Testis (tissue), 2 donors: ENCODE measurements at regions not wholly inside any gene's neighbourhood (a gene's known extent, or its start where the extent isn't known, plus 50 kb on each side); places are given as distances from the start of the nearest gene placed in this dataset.

Experiments used
- DNase-seq: peaks from one replicate; pipeline ENCODE4 v3.0.0-alpha.2; 2019
- H3K27ac ChIP-seq, 2 donors: fragments of 200-600 bp; sonication (generic); one replicate each; pipeline ENCODE4 v1.5.1; 2019
- H3K27me3 ChIP-seq: fragments of 200-600 bp; sonication (generic); one replicate; pipeline ENCODE4 v1.5.1; 2019
- H3K36me3 ChIP-seq: fragments of 200-600 bp; sonication (generic); one replicate; pipeline ENCODE4 v1.5.1; 2017; ENCODE audit warnings: low read depth; ENCODE audit errors: missing control alignments
- H3K4me1 ChIP-seq: fragments of 200-600 bp; sonication (generic); one replicate; pipeline ENCODE4 v1.5.1; 2019
- H3K4me3 ChIP-seq, 2 donors: fragments of 200-600 bp; sonication (generic); one replicate each; pipeline ENCODE4 v1.5.1; 2017 to 2019
- H3K9me3 ChIP-seq: fragments of 200-600 bp; sonication (generic); one replicate; pipeline ENCODE4 v1.5.1; 2017
- CTCF ChIP-seq, 3 experiments: fragments of 450-650 bp in 2 of 3; fragments of 200-600 bp in 1 of 3; sonication (generic) in 1 of 3; IDR thresholded peaks; one replicate each; pipeline ENCODE4 v1.5.1; 2016 to 2019; ENCODE audit warnings: antibody characterized with exemption in 3 of 3, mild to moderate bottlenecking in 2 of 3, moderate library complexity in 1 of 3
- POLR2A ChIP-seq: fragments of 450-650 bp; IDR thresholded peaks from one replicate; pipeline ENCODE4 v1.6.1; 2017; ENCODE audit warnings: antibody characterized with exemption, mild to moderate bottlenecking, moderate library complexity
- WGBS, 2 donors: methylation state at CpG; one replicate each; pipeline ENCODE4 v1.1.5; 2018; 5-methylcytosine and 5-hydroxymethylcytosine counted together
- intact Hi-C: fragments of 100-400 bp; cut with DNase I; formaldehyde crosslinking; loops from one replicate; pipeline ENCODE4 v1.15.1; 2023; ENCODE audit warnings: low total_unique reads

DNA sequence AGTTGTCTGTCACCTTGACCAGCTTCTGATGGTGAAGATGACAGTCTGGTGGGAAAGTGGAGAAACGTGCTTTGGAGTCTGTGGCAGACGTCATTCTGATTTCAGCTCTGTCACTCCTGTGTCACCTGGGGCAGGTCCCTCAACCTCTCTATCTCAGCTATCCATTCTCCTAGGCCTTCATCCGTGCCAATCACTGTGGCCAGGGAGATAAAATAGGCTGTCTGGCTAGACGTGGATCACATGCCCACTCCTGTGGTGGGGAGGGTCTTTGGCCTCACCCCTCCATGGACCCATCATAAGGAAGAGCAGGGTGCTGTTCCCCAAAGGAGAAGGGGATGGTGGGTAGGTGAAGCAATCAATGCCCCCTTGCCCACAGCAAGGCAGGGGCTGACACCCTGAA is 140.3 kb downstream of the ACTL8 start:
- Histone ChIP-seq H3K4me3 (no peak overlapping the region), H3K9me3 (no peaks in the 10 kb centered on the region), H3K27me3 (no peaks in the 10 kb centered on the region), H3K36me3 (no peaks in the 10 kb centered on the region), H3K27ac (no peak overlapping the region), H3K4me1 (no peaks in the 10 kb centered on the region)
- TF ChIP-seq POLR2A (no peak), CTCF (IDR thresholded peaks at IDR 0.05) (no peak)
- intact Hi-C loops: no loop called here
- WGBS, 2 donors: 75 to 80% methylated on average over 4 of the region's 4 CpGs
- DNase-seq: no peak

DNA sequence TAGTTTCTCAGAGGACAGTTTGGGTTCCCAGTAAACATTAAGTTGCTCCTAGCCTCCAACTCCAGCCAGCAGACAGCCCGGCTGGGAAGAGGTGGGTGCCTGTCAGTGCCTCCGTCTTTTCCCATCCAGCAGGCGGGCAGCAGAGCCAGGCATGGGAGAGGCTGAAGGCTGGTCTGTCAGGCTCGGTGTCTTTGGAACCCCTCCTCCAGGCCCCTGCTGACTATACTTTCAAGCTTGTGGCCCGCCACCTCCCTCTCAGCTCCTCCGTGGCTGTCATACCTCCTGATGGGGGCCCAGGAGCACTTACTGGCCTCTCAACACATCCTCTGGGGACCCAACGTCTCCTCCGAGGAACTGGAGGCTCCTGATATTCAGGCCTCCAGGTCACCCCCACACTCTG is 140.9 kb downstream of the ACTL8 start:
- Histone ChIP-seq H3K4me1 (no peaks in the 10 kb centered on the region), H3K27ac (no peak overlapping the region), H3K9me3 (no peaks in the 10 kb centered on the region), H3K27me3 (no peaks in the 10 kb centered on the region), H3K36me3 (no peaks in the 10 kb centered on the region), H3K4me3 (no peak overlapping the region)
- TF ChIP-seq POLR2A: no peak
- TF ChIP-seq CTCF (IDR thresholded peaks at IDR 0.05): no peak
- WGBS, 2 donors: 84 to 86% methylated on average over 7 to 8 of the region's 8 CpGs
- intact Hi-C loops: no loop called here
- DNase-seq: no peak

- Histone ChIP-seq H3K9me3 (no peaks in the 10 kb centered on the region), H3K4me3 (no peak overlapping the region), H3K36me3 (no peaks in the 10 kb centered on the region), H3K4me1 (no peaks in the 10 kb centered on the region), H3K27me3 (no peaks in the 10 kb centered on the region), H3K27ac (no peak overlapping the region)
- WGBS, 2 donors: 62 to 71% methylated on average over 5 of the region's 5 CpGs
- TF ChIP-seq CTCF (IDR thresholded peaks at IDR 0.05): no peak
- no peak for TF ChIP-seq POLR2A
- intact Hi-C loops: no loop called here
- DNase-seq: no peak
Measured at GRCh38 chr1:17903386-17903785, 148.3 kb downstream of the ACTL8 start.

DNA sequence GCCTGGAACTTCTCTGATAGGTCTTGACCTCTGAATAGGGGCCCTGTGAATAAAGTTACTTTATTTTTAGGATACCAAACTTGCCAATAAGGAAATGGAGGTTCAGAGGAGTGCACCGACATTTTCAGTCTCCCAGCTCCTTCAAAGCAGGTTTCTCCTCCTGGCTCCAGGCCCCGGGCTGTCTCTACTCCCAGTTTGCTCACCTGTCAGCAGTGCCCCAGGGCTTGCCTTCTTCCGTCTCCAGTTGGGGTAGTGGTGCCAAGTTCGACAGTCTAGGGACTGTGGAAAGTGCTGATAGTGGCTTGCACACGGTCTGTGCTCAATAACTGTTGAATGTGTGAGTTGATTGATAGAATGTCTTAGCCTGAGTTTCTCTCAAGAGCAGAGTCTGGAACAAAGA is 149.2 kb downstream of the ACTL8 start:
- TF ChIP-seq CTCF (IDR thresholded peaks at IDR 0.05) (no peak), POLR2A (no peak)
- Histone ChIP-seq H3K9me3 (no peaks in the 10 kb centered on the region), H3K4me3 (no peak overlapping the region), H3K36me3 (no peaks in the 10 kb centered on the region), H3K4me1 (no peaks in the 10 kb centered on the region), H3K27ac (no peak overlapping the region), H3K27me3 (no peaks in the 10 kb centered on the region)
- DNase-seq: no peak
- intact Hi-C loops: no loop called here
- WGBS, 2 donors: 35 to 45% methylated on average over 5 of the region's 5 CpGs

- no peak for TF ChIP-seq POLR2A
- intact Hi-C loops: no loop called here
- no peak overlapping the region for H3K27ac ChIP-seq
- H3K4me3 ChIP-seq: no peak overlapping the region
- no peaks in the 10 kb centered on the region for H3K4me1 ChIP-seq
- H3K27me3 ChIP-seq: no peaks in the 10 kb centered on the region
- DNase-seq: no peak
- no peaks in the 10 kb centered on the region for H3K9me3 ChIP-seq
- no peaks in the 10 kb centered on the region for H3K36me3 ChIP-seq
- 48 to 50% methylated on average over 3 of the region's 3 CpGs for WGBS, 2 donors
Measured at GRCh38 chr1:17907999-17908398, 152.9 kb downstream of the ACTL8 start.
